ENCODE measurements at regions not wholly inside any gene's neighbourhood (a gene's known extent, or its start where the extent isn't known, plus 50 kb on each side); places are given as distances from the start of the nearest gene placed in this dataset.

DNA sequence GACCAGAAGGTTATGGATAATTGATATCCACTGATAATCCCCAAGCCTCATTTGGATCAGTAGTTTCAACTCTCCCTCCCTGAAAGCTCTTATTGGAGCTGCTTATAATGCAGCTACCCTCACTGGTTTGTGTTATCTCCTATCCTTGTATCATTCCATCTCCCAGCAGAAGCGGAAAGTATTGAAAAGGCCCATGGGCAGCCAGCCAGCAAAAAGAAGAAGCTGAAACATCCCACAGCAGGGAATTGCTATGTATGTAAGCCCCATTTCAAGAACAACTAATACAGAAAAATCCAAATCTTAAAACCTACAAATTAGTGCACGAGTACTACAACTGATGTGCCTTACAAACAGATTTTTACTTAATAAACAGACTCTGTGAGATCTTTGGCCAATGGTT lies 269.0 kb upstream of the ECI2 start:
- no peaks in the 10 kb centered on the region for H3K36me3 ChIP-seq (replicated peaks in 1 of 2; ENCODE audit: insufficient read depth in 1 of 2, low read depth in 2 of 2)
- no peaks in the 10 kb centered on the region for H3K9me3 ChIP-seq
- no peaks in the 10 kb centered on the region for H3K27me3 ChIP-seq
- TF ChIP-seq CTCF (IDR thresholded peaks at IDR 0.05) (no peak), POLR2A (IDR thresholded peaks at IDR 0.05) (no peak)
- DNase-seq (no peak), ATAC-seq (no peak)
- intact Hi-C loops (cut with DNase I): no loop called here
- H3K4me3 ChIP-seq: no peak overlapping the region
- H3K4me1 ChIP-seq: peaks cover 3% of the 10 kb centered on the region
- H3K27ac ChIP-seq: no peak overlapping the region
- 60 to 78% methylated on average over 2 of the region's 2 CpGs for WGBS, 2 donors

DNA sequence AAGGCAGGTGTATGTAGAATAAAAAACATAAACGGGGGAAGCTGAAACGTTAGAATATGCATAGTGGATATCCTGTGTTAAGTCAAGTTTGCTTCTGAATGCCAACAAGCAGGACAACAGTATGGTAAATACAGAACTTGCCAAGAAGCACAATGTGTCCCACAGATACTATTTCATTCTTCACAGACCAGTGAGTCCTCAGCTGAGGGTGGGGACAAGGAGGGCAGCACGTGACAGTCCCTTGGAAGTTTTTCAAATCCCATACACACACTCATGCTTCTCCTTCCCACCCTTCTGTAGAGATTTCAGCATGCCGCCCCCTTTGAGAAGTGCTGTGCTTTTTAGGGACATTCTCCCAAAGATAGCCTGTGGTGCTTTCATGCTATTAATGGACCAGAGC lies 268.5 kb upstream of the ECI2 start:
- no peak overlapping the region for H3K4me3 ChIP-seq
- ATAC-seq (no peak), DNase-seq (no peak)
- no peak overlapping the region for H3K27ac ChIP-seq
- H3K9me3 ChIP-seq: no peaks in the 10 kb centered on the region
- no peak for TF ChIP-seq POLR2A (IDR thresholded peaks at IDR 0.05)
- no peaks in the 10 kb centered on the region for H3K27me3 ChIP-seq
- no peaks in the 10 kb centered on the region for H3K36me3 ChIP-seq (replicated peaks in 1 of 2; ENCODE audit: insufficient read depth in 1 of 2, low read depth in 2 of 2)
- WGBS, 2 donors: 54 to 60% methylated on average over 4 of the region's 4 CpGs
- intact Hi-C loops (cut with DNase I): no loop called here
- H3K4me1 ChIP-seq: peaks cover 3% of the 10 kb centered on the region

DNA sequence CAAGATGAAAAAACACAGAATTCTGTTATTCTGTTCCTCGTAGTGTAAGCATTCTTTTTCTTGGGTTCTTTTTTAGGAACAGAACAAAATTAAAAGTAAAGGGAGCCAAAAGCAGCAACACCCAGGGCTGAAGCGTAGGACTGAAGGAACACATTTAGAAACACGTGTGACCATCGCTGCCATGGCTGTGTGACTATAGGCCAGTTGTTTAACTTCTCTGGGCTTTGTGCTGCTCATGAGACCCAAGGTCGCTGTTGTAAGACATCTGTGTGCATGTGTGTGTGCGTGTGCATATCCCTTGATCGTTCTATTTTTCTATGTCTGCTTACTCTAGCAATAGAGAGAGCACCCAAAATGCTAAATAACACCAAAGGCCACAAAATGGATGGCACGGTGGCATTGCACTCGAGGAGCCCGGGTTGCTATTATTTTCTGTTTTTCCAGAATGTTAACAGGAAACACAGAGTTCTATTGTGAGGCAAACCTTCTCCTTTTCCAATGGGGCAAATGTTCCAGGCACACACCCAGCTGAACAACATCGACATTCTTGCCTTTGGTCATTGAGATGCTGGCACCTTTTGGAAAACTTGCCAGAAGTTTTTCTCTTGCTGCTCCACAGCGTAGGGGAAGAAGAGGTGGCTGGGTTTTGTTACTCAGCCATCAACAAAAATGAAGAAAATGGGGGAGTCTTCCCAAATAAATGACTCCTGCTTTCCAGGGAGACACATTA lies 267.8 kb upstream of the ECI2 start:
- 71 to 83% methylated on average over 12 of the region's 12 CpGs for WGBS, 2 donors
- Histone ChIP-seq H3K9me3 (no peaks in the 10 kb centered on the region), H3K27ac (no peak overlapping the region), H3K27me3 (no peaks in the 10 kb centered on the region), H3K36me3 (replicated peaks in 1 of 2; ENCODE audit: insufficient read depth in 1 of 2, low read depth in 2 of 2) (no peaks in the 10 kb centered on the region), H3K4me1 (peaks cover 3% of the 10 kb centered on the region), H3K4me3 (no peak overlapping the region)
- DNase-seq: no peak
- ATAC-seq: peak; percentile 27
- TF ChIP-seq POLR2A (IDR thresholded peaks at IDR 0.05) (no peak), CTCF (IDR thresholded peaks at IDR 0.05) (no peak)
- intact Hi-C loops (cut with DNase I): no loop called here

DNA sequence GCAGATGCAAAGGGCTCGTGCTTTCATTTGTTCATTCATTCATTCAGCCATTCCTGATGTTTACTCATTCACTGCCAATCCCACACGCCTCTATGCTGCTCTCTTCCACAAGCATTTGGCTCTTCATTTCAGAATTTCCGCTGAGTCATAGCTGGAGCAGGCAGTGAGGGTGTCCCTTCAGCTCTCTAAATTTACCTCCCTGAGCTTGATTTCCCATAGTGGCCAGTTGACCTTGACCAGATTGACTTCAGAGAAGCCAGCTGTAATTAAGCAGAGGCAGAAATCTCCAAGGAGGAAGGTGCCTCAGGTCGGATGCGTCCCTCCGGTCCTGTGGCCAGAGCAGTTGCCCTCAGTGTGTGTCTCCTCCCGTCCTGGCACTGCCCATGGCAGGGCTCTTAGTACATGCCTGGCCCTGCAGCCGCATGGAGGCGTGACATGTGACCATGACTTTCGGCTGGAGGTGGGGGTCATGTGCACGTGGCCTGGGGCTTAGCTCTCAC lies 267.2 kb upstream of the ECI2 start:
- ATAC-seq (peak; percentile 66), DNase-seq (peak in 1 of 4 donors; percentile 34)
- H3K4me3 ChIP-seq: no peak overlapping the region
- no peaks in the 10 kb centered on the region for H3K36me3 ChIP-seq (replicated peaks in 1 of 2; ENCODE audit: insufficient read depth in 1 of 2, low read depth in 2 of 2)
- no peak overlapping the region for H3K27ac ChIP-seq
- H3K4me1 ChIP-seq: peaks cover 3% of the 10 kb centered on the region
- no peaks in the 10 kb centered on the region for H3K9me3 ChIP-seq
- intact Hi-C loops (cut with DNase I): no loop called here
- no peak for TF ChIP-seq CTCF (IDR thresholded peaks at IDR 0.05)
- no peaks in the 10 kb centered on the region for H3K27me3 ChIP-seq
- WGBS, 2 donors: 39 to 52% methylated on average over 5 to 11 of the region's 11 CpGs

GRCh38 chr6:4401408-4402368 lies 266.3 kb upstream of the ECI2 start:
- Histone ChIP-seq H3K27ac (no peak overlapping the region), H3K4me3 (no peak overlapping the region)
- peak in 1 of 4 donors; percentile 8 for DNase-seq

More at GRCh38 chr6:4401408-4402368, 266.3 kb upstream of the ECI2 start:
- H3K4me1 ChIP-seq: peaks cover 3% of the 10 kb centered on the region
- no peaks in the 10 kb centered on the region for H3K27me3 ChIP-seq
- ATAC-seq: no peak
- H3K36me3 ChIP-seq (replicated peaks in 1 of 2; ENCODE audit: insufficient read depth in 1 of 2, low read depth in 2 of 2): no peaks in the 10 kb centered on the region
- 70 to 72% methylated on average over 19 of the region's 19 CpGs for WGBS, 2 donors
- H3K9me3 ChIP-seq: no peaks in the 10 kb centered on the region
- TF ChIP-seq POLR2A (IDR thresholded peaks at IDR 0.05) (no peak), CTCF (IDR thresholded peaks at IDR 0.05) (no peak)
- intact Hi-C loops (cut with DNase I): no loop called here

Data from body of pancreas (tissue), 4 donors.